GM18498 (cell line): ENCODE measurements at regions not wholly inside any gene's neighbourhood (a gene's known extent, or its start where the extent isn't known, plus 50 kb on each side); places are given as distances from the start of the nearest gene placed in this dataset.

Source experiments
- ATAC-seq: cut with Tn5 transposase; IDR thresholded peaks from one replicate; pipeline ENCODE4 v1.9.1; 2021; ENCODE audit warnings: mild to moderate bottlenecking, moderate library complexity; ENCODE audit not compliant: unreplicated experiment

- ATAC-seq = no peak
Observed at GRCh38 chr9:80359291-80359690, 787.5 kb downstream of the TLE4 start.

- ATAC-seq = no peak
Observed at GRCh38 chr9:80352967-80353366, 781.2 kb downstream of the TLE4 start.

GRCh38 chr9:80351612-80352011 lies 779.8 kb downstream of the TLE4 start:
- ATAC-seq = no peak

- ATAC-seq = no peak
Observed at GRCh38 chr9:80326105-80326504, 754.3 kb downstream of the TLE4 start.

GRCh38 chr9:80320916-80321315 lies 749.2 kb downstream of the TLE4 start:
- no peak for ATAC-seq

DNA sequence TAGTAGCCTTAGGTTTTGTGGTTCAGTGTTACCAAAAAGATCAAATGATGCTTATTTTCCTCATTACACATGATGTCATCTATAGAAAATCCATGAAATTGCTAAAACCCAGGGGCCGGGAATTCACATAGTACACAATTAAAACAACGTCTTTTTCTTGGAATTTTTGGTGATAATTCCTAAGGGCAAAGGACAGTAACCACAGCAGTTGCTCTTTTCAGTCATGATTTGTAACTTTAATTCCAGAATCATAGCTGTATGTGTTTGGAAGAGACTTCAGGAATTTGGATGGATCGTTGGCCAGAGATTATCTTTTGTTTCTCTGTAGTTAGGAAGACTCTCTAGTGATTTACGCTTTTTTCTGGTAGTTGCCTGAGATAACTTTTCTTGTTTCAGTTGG lies 748.7 kb downstream of the TLE4 start:
- no peak for ATAC-seq

GRCh38 chr9:80305136-80305535 lies 733.4 kb downstream of the TLE4 start:
- ATAC-seq = no peak

- no peak for ATAC-seq
Observed at GRCh38 chr9:80294955-80295354, 723.2 kb downstream of the TLE4 start.

DNA sequence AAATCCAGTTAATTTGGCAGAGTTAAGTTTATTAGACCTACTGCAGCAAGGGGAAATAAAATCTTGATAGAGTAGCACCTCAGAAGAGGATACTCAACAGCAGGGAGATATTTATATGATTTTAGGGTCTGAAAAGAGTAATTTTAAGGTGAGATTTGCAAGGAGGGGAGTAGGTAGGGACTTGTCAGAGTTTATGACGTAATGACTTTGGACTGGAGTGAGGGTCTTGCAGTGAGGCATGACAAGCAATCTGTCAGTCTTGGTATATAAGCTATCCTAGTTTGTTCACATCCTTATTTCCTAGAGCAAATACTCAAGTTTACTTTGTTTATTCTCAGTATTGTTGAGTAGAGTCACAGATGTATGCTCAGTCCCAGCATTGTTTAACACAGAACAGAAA lies 722.6 kb downstream of the TLE4 start:
- ATAC-seq = no peak

GRCh38 chr9:80292231-80292630 lies 720.5 kb downstream of the TLE4 start:
- ATAC-seq = no peak

DNA sequence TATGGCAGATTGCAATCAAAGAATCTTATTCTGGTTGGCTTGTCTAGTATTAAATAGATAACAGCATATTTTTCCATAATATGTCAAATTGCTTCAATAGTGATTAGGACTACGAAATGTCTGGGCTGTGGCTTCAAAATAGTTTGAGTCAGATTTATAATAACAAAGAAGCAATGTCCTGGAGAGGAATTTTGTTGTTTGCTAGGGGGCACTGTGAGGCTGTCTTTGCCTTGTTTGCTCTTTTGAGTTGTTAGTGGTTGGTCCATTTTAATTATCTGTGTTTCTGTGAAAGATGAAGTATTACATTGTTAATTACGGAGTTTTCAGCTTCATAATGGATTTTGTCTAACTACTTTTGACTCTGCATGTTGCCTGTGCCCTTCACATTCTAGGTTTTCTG lies 713.6 kb downstream of the TLE4 start:
- no peak for ATAC-seq

- no peak for ATAC-seq
Observed at GRCh38 chr9:80282766-80283165, 711.0 kb downstream of the TLE4 start.

DNA sequence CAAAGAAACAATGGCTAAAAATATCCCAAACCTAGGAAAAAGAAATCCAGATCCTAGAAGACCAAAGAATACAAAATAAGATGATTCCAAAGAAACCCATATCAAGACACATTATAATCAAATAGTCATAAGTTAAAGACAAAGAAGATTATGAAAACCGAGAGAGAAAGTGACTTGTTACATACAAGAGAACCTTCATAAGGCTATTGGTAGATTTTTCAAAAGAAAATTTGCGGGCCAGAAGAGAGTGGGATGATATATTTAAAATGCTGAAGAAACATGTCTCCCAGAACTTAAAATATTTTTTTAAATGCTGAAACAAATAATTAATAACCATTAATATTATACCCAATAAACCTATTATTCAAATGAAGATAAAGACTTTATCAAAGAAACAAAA lies 687.3 kb downstream of the TLE4 start:
- ATAC-seq = no peak

DNA sequence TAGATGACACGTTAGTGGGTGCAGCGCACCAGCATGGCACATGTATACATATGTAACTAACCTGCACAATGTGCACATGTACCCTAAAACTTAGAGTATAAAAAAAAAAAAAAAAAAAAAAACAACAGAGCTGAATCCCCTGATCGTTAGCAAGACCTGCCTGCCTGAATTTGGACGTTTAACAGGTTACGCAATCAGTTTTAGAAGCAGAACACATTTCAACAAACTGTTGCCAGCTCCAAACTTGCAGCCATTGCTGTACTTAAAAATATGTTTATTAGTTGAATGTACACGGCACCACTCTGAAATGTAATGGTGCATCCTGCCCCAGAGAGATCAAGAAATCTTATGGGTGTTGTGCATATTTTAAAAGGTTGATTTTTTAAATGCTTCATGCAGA lies 680.0 kb downstream of the TLE4 start:
- ATAC-seq = no peak

DNA sequence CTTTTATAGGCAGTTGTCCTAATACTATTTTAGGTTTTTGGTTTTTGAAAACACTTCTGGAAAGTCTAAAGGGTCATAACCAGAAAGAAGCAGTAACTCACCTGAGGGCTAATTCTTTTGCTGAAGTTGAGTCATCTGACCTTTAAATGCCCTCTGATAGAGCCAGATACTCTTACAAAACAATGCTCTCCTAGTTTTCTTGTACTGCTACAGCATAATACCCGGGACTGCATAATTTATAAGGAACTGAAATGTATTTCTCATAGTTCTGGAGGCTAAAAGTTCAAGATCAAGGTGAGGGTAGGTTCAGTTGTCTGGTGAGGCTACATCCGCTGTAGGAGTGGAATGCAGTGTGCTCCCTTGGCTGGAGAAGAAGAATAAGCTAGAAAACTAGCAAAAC lies 670.3 kb downstream of the TLE4 start:
- no peak for ATAC-seq

- no peak for ATAC-seq
Observed at GRCh38 chr9:80235752-80236151, 664.0 kb downstream of the TLE4 start.

- ATAC-seq = no peak
Observed at GRCh38 chr9:80233906-80234305, 662.1 kb downstream of the TLE4 start.

DNA sequence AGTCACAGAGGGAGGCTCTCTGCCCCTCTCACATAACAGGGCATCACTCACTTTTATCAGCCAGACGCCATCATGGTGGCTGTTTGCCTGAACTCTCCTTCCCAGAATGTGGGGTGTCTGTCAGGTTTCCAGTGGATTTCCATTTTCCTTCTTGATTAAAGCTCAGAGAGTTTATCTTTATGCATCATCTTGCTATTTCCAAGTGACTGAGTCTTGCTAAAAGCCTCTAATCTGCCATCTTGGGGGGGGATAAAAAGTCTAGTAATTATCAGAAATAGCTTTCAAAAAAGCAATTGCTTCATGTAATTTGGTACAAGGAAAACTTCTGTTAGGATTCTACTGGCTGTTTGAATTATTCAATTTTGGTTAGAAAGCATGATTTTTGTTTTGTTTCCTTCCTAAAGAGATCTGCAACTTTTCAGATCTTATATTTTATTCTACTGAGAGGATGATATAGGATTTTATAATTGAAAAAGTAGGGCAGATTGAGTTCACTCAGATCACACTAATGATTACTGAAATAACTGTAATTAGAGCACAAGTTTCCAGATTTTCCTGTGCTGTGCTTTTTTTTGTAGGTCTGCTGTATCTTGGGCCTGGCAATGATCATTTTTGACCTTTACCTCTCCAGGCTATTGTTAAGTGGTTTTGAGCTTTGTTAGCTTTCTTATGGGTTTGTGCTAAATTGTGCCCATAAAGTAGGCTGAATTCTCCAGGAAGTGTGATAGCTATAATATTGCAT lies 661.5 kb downstream of the TLE4 start:
- no peak for ATAC-seq

- no peak for ATAC-seq
Observed at GRCh38 chr9:80231318-80232236, 659.8 kb downstream of the TLE4 start.

GRCh38 chr9:80223897-80224296 lies 652.1 kb downstream of the TLE4 start:
- no peak for ATAC-seq

DNA sequence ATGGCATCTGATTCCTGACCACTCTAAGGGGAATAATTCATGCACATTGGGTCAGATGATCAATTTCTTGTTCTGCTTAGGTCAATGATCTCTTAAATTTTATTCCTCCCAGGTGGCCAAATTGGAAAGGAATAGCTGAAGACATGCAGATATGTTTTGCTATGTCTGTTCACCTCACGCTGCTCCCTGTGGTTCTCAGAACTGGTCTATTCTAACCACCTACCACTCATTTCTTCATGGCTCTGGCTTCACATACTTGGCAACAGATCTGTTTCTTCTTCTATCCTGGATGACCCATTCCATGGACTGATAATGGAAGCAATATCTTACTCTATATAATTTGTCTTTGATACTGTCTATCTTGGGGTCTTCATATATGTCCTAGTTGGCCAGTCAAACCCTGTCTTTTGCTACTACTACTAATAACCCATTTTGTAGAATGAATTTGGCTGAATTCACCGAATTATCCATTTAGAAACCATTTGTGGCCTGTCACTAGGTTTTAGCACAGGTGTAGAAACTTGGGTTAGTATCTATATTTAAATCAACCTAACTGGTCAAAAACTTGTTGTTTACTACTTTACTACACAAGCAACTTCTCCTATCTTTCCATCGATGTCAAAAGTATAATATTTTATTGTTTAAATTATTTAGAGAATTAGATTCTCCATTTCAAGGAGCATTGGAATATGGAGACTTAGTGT lies 650.9 kb downstream of the TLE4 start:
- no peak for ATAC-seq

DNA sequence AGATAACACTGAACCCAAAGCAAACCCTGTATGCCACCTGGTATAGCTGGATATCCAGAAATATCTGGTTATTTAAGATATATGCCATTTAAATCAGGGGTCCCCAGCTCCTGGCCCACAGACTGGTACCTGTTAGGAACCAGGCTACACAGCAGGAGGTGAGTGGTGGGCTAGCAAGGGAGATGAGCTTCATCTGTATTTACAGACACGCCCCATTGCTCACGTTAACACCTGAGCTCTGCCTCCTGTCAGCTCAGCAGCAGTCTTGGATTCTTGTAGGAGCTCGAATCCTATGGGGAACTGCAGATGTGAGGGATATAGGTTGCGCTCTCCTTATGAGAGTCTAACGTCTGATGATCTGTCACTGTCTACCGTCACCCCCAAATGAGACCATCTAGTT lies 646.6 kb downstream of the TLE4 start:
- ATAC-seq = no peak
